Aorta (tissue), 5 donors: ENCODE measurements at regions not wholly inside any gene's neighbourhood (a gene's known extent, or its start where the extent isn't known, plus 50 kb on each side); places are given as distances from the start of the nearest gene placed in this dataset.
"Not testable (repeated sequence)": the region's sequence is repeated elsewhere in the genome, so short reads cannot be mapped to it uniquely, and the experiment has no call there.

Experiments
- ATAC-seq: fragments of 200-7000 bp; cut with Tn5 transposase; one replicate; pipeline ENCODE4 v1.9.1; 2022; ENCODE audit warnings: moderate library complexity; ENCODE audit not compliant: low FRiP score
- DNase-seq, 2 donors: peaks; one replicate each; pipeline ENCODE4 v3.0.0-alpha.2; 2020
- H3K27ac ChIP-seq, 2 donors: one replicate each; pipeline ENCODE4 v1.5.1; 2013; ENCODE audit warnings: low read length in 2 of 2, mild to moderate bottlenecking in 2 of 2, moderate library complexity in 2 of 2, control low read depth in 1 of 2, inconsistent platforms in 1 of 2, low read depth in 1 of 2
- H3K27me3 ChIP-seq, 2 donors: one replicate each; pipeline ENCODE4 v1.6.1; 2013; ENCODE audit warnings: control low read depth in 1 of 2, low read length in 1 of 2, mild to moderate bottlenecking in 1 of 2, moderate library complexity in 1 of 2; ENCODE audit not compliant: insufficient read depth in 2 of 2, control insufficient read depth in 1 of 2
- H3K36me3 ChIP-seq, 2 donors: one replicate each; pipeline ENCODE4 v1.6.1; 2013; ENCODE audit warnings: control low read depth in 1 of 2, low read length in 1 of 2, mild to moderate bottlenecking in 1 of 2; ENCODE audit not compliant: insufficient read depth in 2 of 2, control insufficient read depth in 1 of 2
- H3K4me1 ChIP-seq, 2 donors: one replicate each; pipeline ENCODE4 v1.6.1; 2013; ENCODE audit warnings: low read length in 2 of 2, control low read depth in 1 of 2, mild to moderate bottlenecking in 1 of 2, moderate library complexity in 1 of 2; ENCODE audit not compliant: insufficient read depth in 2 of 2, control insufficient read depth in 1 of 2
- H3K4me3 ChIP-seq, 2 donors: one replicate each; pipeline ENCODE4 v1.5.1; 2013; ENCODE audit warnings: low read length in 2 of 2, control low read depth in 1 of 2, mild to moderate bottlenecking in 1 of 2
- H3K9me3 ChIP-seq: one replicate; pipeline ENCODE4 v1.6.1; 2013; ENCODE audit warnings: mild to moderate bottlenecking, low read length; ENCODE audit not compliant: control insufficient read depth
- WGBS, 2 donors: extraction: QIAGEN DNeasy Blood & Tissue Kit; methylation state at CpG; one replicate each; pipeline ENCODE4 v1.1.7; 2013; 5-methylcytosine and 5-hydroxymethylcytosine counted together
- intact Hi-C, 2 donors: fragments of 100-400 bp; cut with DNase I; formaldehyde crosslinking; loops; one replicate each; pipeline versions ENCODE4 v1.14.2 to v1.15.0; 2022
- donor health status: healthy with polysubstance abuse.
- donor health status: Bipolar disorder and iron deficiency.
- donor health status: DM: no; HTN: no; CAD: no.
- donor health status: DM: no; HTN: no; CAD: no.
- donor health status: DM: yes; HTN: yes; CAD: no.

GRCh38 chr17:20708821-20709220 lies 129.3 kb downstream of the CDRT15L2 start:
- H3K4me3 ChIP-seq, H3K4me1 ChIP-seq, DNase-seq, H3K9me3 ChIP-seq, H3K27ac ChIP-seq, ATAC-seq, H3K27me3 ChIP-seq, intact Hi-C loops, H3K36me3 ChIP-seq: not testable (repeated sequence)
- 56 to 57% methylated on average over 11 of the region's 11 CpGs for WGBS, 2 donors

GRCh38 chr17:20716481-20716880 lies 137.0 kb downstream of the CDRT15L2 start:
- DNase-seq, ATAC-seq, H3K36me3 ChIP-seq, H3K4me1 ChIP-seq, H3K4me3 ChIP-seq, H3K27me3 ChIP-seq, H3K9me3 ChIP-seq, H3K27ac ChIP-seq, intact Hi-C loops: not testable (repeated sequence)
- WGBS, 2 donors, result 73 to 74% methylated on average over 3 of the region's 3 CpGs

- no peak for DNase-seq
Measured at GRCh38 chr17:20721171-20721570, 141.6 kb downstream of the CDRT15L2 start.

GRCh38 chr17:20724391-20724790 lies 144.9 kb downstream of the CDRT15L2 start:
- intact Hi-C loops, H3K27me3 ChIP-seq, H3K4me3 ChIP-seq, H3K27ac ChIP-seq, ATAC-seq, H3K9me3 ChIP-seq, H3K4me1 ChIP-seq, DNase-seq, H3K36me3 ChIP-seq: not testable (repeated sequence)
- 71 to 88% methylated on average over 1 of the region's 1 CpG for WGBS, 2 donors

More at GRCh38 chr17:20721171-20721570, 141.6 kb downstream of the CDRT15L2 start:
- 62 to 66% methylated on average over 5 of the region's 5 CpGs for WGBS, 2 donors
- Histone ChIP-seq H3K4me1 (no peaks in the 10 kb centered on the region), H3K27ac (no peak overlapping the region), H3K36me3 (no peaks in the 10 kb centered on the region), H3K4me3 (no peak overlapping the region), H3K9me3 (no peaks in the 10 kb centered on the region), H3K27me3 (no peaks in the 10 kb centered on the region)
- intact Hi-C loops, result no loop called here
- no peak for ATAC-seq

GRCh38 chr17:20727201-20727600 lies 147.7 kb downstream of the CDRT15L2 start:
- ATAC-seq, H3K27me3 ChIP-seq, intact Hi-C loops, H3K9me3 ChIP-seq, H3K36me3 ChIP-seq, H3K4me1 ChIP-seq, DNase-seq, H3K27ac ChIP-seq, H3K4me3 ChIP-seq: not testable (repeated sequence)
- WGBS, 2 donors, result 76 to 77% methylated on average over 7 of the region's 7 CpGs

GRCh38 chr17:20728181-20728580 lies 148.7 kb downstream of the CDRT15L2 start:
- Histone ChIP-seq H3K27me3 (no peaks in the 10 kb centered on the region), H3K4me1 (no peaks in the 10 kb centered on the region), H3K36me3 (no peaks in the 10 kb centered on the region), H3K27ac (no peak overlapping the region), H3K9me3 (no peaks in the 10 kb centered on the region), H3K4me3 (no peak overlapping the region)
- DNase-seq (no peak), ATAC-seq (no peak)
- intact Hi-C loops, result no loop called here
- 63 to 78% methylated on average over 1 of the region's 1 CpG for WGBS, 2 donors

- DNase-seq, H3K4me1 ChIP-seq, H3K36me3 ChIP-seq, intact Hi-C loops, H3K4me3 ChIP-seq, ATAC-seq, H3K27me3 ChIP-seq, H3K27ac ChIP-seq, H3K9me3 ChIP-seq: not testable (repeated sequence)
- WGBS, 2 donors, result 80 to 83% methylated on average over 6 of the region's 6 CpGs
Measured at GRCh38 chr17:20731131-20731530, 151.6 kb downstream of the CDRT15L2 start.

GRCh38 chr17:20733923-20734322 lies 154.4 kb downstream of the CDRT15L2 start:
- intact Hi-C loops, result no loop called here
- no peaks in the 10 kb centered on the region for H3K4me1 ChIP-seq
- WGBS, 2 donors, result 89 to 92% methylated on average over 13 of the region's 13 CpGs
- DNase-seq (no peak), ATAC-seq (no peak)
- no peak overlapping the region for H3K27ac ChIP-seq
- no peaks in the 10 kb centered on the region for H3K9me3 ChIP-seq
- no peaks in the 10 kb centered on the region for H3K36me3 ChIP-seq
- H3K4me3 ChIP-seq, result no peak overlapping the region
- H3K27me3 ChIP-seq, result no peaks in the 10 kb centered on the region

- ATAC-seq, result no peak
- H3K4me3 ChIP-seq, result no peak overlapping the region
- H3K27me3 ChIP-seq, result no peaks in the 10 kb centered on the region
- no peaks in the 10 kb centered on the region for H3K4me1 ChIP-seq
- intact Hi-C loops, result no loop called here
- H3K9me3 ChIP-seq, result no peaks in the 10 kb centered on the region
- H3K36me3 ChIP-seq, result no peaks in the 10 kb centered on the region
- WGBS, 2 donors, result 85% methylated on average over 3 of the region's 3 CpGs
- H3K27ac ChIP-seq, result no peak overlapping the region
- no peak for DNase-seq
Measured at GRCh38 chr17:20735796-20736195, 156.3 kb downstream of the CDRT15L2 start.
